ENCODE measurements at regions not wholly inside any gene's neighbourhood (a gene's known extent, or its start where the extent isn't known, plus 50 kb on each side); places are given as distances from the start of the nearest gene placed in this dataset.
"Not testable (repeated sequence)": the region's sequence is repeated elsewhere in the genome, so short reads cannot be mapped to it uniquely, and the experiment has no call there.

GRCh38 chr5:152178350-152178699 is 226.8 kb downstream of the NMUR2 start:
- no peak for DNase-seq (ENCODE audit: low read depth)

GRCh38 chr5:152177626-152178349 is 227.3 kb downstream of the NMUR2 start:
- no peak for DNase-seq (ENCODE audit: low read depth)

GRCh38 chr5:152171888-152172287 is 233.2 kb downstream of the NMUR2 start:
- DNase-seq (ENCODE audit: low read depth), result no peak

GRCh38 chr5:152170350-152170749 is 234.7 kb downstream of the NMUR2 start:
- no peak for DNase-seq (ENCODE audit: low read depth)

- DNase-seq (ENCODE audit: low read depth), result no peak
Observed at GRCh38 chr5:152164860-152165259, 240.2 kb upstream of the GLRA1 start.

- not testable (repeated sequence) for DNase-seq (ENCODE audit: low read depth)
Observed at GRCh38 chr5:152159894-152160293, 235.2 kb upstream of the GLRA1 start.

GRCh38 chr5:152154452-152154851 is 229.8 kb upstream of the GLRA1 start:
- DNase-seq (ENCODE audit: low read depth), result not testable (repeated sequence)

GRCh38 chr5:152151940-152152339 is 227.3 kb upstream of the GLRA1 start:
- DNase-seq (ENCODE audit: low read depth), result no peak

- DNase-seq (ENCODE audit: low read depth), result no peak
Observed at GRCh38 chr5:152151113-152151512, 226.5 kb upstream of the GLRA1 start.

- no peak for DNase-seq (ENCODE audit: low read depth)
Observed at GRCh38 chr5:152147286-152147685, 222.6 kb upstream of the GLRA1 start.

GRCh38 chr5:152146566-152146965 is 221.9 kb upstream of the GLRA1 start:
- DNase-seq (ENCODE audit: low read depth), result no peak

GRCh38 chr5:152144556-152144955 is 219.9 kb upstream of the GLRA1 start:
- no peak for DNase-seq (ENCODE audit: low read depth)

GRCh38 chr5:152144030-152144429 is 219.4 kb upstream of the GLRA1 start:
- DNase-seq (ENCODE audit: low read depth), result no peak

- peak; percentile 42 for DNase-seq (ENCODE audit: low read depth)
Observed at GRCh38 chr5:152142840-152143469, 218.3 kb upstream of the GLRA1 start.

GRCh38 chr5:152140347-152140746 is 215.7 kb upstream of the GLRA1 start:
- no peak for DNase-seq (ENCODE audit: low read depth)

GRCh38 chr5:152137063-152137462 is 212.4 kb upstream of the GLRA1 start:
- DNase-seq (ENCODE audit: low read depth), result no peak

- DNase-seq (ENCODE audit: low read depth), result no peak
Observed at GRCh38 chr5:152136321-152136720, 211.7 kb upstream of the GLRA1 start.

GRCh38 chr5:152135827-152136226 is 211.2 kb upstream of the GLRA1 start:
- no peak for DNase-seq (ENCODE audit: low read depth)

- DNase-seq (ENCODE audit: low read depth), result no peak
Observed at GRCh38 chr5:152125661-152126205, 201.1 kb upstream of the GLRA1 start.

- no peak for DNase-seq (ENCODE audit: low read depth)
Observed at GRCh38 chr5:152124409-152125041, 199.9 kb upstream of the GLRA1 start.

GRCh38 chr5:152118676-152119470 is 194.2 kb upstream of the GLRA1 start:
- no peak for DNase-seq (ENCODE audit: low read depth)

- DNase-seq (ENCODE audit: low read depth), result no peak
Observed at GRCh38 chr5:152116934-152117333, 192.3 kb upstream of the GLRA1 start.

All from renal cortical epithelial cell (primary cell).